SIG-M5 (cell line): ENCODE measurements at regions not wholly inside any gene's neighbourhood (a gene's known extent, or its start where the extent isn't known, plus 50 kb on each side); places are given as distances from the start of the nearest gene placed in this dataset.

Experiments
- DNase-seq: peaks from one replicate; lab custom pipeline; 2025; lab: John Stamatoyannopoulos, UW

- DNase-seq: no peak
Measured at GRCh38 chr11:115722711-115723110, 218.5 kb upstream of the CADM1 start.

- no peak for DNase-seq
Measured at GRCh38 chr11:115721296-115721995, 217.2 kb upstream of the CADM1 start.

- DNase-seq: no peak
Measured at GRCh38 chr11:115720602-115721245, 216.5 kb upstream of the CADM1 start.

GRCh38 chr11:115718945-115719344, 214.7 kb upstream of the CADM1 start:
- DNase-seq: no peak

GRCh38 chr11:115718106-115718505, 213.9 kb upstream of the CADM1 start:
- DNase-seq: no peak

GRCh38 chr11:115716601-115717529, 212.7 kb upstream of the CADM1 start:
- DNase-seq: no peak

GRCh38 chr11:115716080-115716479, 211.9 kb upstream of the CADM1 start:
- DNase-seq: no peak

GRCh38 chr11:115715251-115715770, 211.1 kb upstream of the CADM1 start:
- DNase-seq: no peak

- DNase-seq: no peak
Measured at GRCh38 chr11:115712296-115712695, 208.1 kb upstream of the CADM1 start.

GRCh38 chr11:115710980-115711379, 206.8 kb upstream of the CADM1 start:
- DNase-seq: no peak

- no peak for DNase-seq
Measured at GRCh38 chr11:115710426-115710825, 206.2 kb upstream of the CADM1 start.

GRCh38 chr11:115709297-115709696, 205.1 kb upstream of the CADM1 start:
- DNase-seq: peak; percentile 44

- DNase-seq: no peak
Measured at GRCh38 chr11:115707180-115707905, 203.1 kb upstream of the CADM1 start.

- no peak for DNase-seq
Measured at GRCh38 chr11:115706626-115707135, 202.5 kb upstream of the CADM1 start.

- no peak for DNase-seq
Measured at GRCh38 chr11:115705200-115705599, 201.0 kb upstream of the CADM1 start.

- DNase-seq: no peak
Measured at GRCh38 chr11:115700981-115701875, 197.0 kb upstream of the CADM1 start.

GRCh38 chr11:115700496-115700895, 196.3 kb upstream of the CADM1 start:
- no peak for DNase-seq

- no peak for DNase-seq
Measured at GRCh38 chr11:115699733-115700132, 195.5 kb upstream of the CADM1 start.

- no peak for DNase-seq
Measured at GRCh38 chr11:115699326-115699725, 195.1 kb upstream of the CADM1 start.

GRCh38 chr11:115698243-115698642, 194.0 kb upstream of the CADM1 start:
- no peak for DNase-seq

GRCh38 chr11:115696563-115696962, 192.3 kb upstream of the CADM1 start:
- DNase-seq: no peak
